ENCODE measurements at regions not wholly inside any gene's neighbourhood (a gene's known extent, or its start where the extent isn't known, plus 50 kb on each side); places are given as distances from the start of the nearest gene placed in this dataset.

DNA sequence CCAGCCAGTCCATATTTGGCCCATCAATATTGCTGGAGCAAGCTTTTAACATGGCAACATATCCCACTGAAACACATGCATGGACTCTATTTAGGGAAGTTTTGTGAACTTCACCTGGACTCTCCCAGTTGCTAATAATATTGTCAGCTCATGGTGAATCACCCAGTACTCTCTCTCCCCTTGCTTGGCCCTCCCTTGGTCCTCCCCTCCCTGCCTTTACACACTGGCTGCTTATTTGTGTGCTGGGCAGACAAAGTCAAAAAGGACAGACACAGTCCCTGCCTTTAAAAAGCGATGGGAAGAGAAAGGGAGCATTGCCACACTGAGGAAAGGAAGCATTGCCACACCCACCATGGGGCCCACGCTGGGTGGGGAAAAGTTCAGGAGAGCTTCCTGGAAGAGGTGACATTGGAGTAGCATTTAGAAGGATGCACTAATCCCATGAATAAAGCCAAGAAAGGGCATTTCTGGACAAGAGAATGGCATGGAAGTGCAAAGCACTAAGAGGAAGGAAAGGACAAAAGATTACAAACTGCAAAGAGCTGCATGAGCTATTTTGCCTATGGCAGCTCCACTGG lies 143.4 kb upstream of the EXOC2 start:
- H3K9me2 ChIP-seq (replicated peaks; ENCODE audit: insufficient read depth, low read length): no peaks in the 10 kb centered on the region
- H3K27me3 ChIP-seq (replicated peaks; ENCODE audit: insufficient read depth, low read length): no peaks in the 10 kb centered on the region
- H3K9me3 ChIP-seq (replicated peaks; ENCODE audit: insufficient read depth, low read length): no peaks in the 10 kb centered on the region
- 0 out of 2 replicates have a peak, but pooled peaks cover 9% of the 10 kb centered on the region for H3K4me1 ChIP-seq (ENCODE audit: low read length)
- DNase-seq: no peak
- H4K20me1 ChIP-seq (ENCODE audit: insufficient read depth, low read length): no peaks in the 10 kb centered on the region
- no peak overlapping the region for H3K4me2 ChIP-seq (ENCODE audit: low read depth, low read length)
- TF ChIP-seq EZH2 (optimal IDR thresholded peaks at IDR 0.05; ENCODE audit: low read depth, low read length) (no peak), EZH2phosphoT487 (IDR thresholded peaks at IDR 0.05; ENCODE audit: low read length) (no peak)
- TF ChIP-seq, protein P1, sequence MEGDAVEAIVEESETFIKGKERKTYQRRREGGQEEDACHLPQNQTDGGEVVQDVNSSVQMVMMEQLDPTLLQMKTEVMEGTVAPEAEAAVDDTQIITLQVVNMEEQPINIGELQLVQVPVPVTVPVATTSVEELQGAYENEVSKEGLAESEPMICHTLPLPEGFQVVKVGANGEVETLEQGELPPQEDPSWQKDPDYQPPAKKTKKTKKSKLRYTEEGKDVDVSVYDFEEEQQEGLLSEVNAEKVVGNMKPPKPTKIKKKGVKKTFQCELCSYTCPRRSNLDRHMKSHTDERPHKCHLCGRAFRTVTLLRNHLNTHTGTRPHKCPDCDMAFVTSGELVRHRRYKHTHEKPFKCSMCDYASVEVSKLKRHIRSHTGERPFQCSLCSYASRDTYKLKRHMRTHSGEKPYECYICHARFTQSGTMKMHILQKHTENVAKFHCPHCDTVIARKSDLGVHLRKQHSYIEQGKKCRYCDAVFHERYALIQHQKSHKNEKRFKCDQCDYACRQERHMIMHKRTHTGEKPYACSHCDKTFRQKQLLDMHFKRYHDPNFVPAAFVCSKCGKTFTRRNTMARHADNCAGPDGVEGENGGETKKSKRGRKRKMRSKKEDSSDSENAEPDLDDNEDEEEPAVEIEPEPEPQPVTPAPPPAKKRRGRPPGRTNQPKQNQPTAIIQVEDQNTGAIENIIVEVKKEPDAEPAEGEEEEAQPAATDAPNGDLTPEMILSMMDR (IDR thresholded peaks at IDR 0.05; ENCODE audit: low read length): no peak
- H3K79me2 ChIP-seq (ENCODE audit: low read length): no peaks in the 10 kb centered on the region
- no peaks in the 10 kb centered on the region; the same call in 1 of the 2 replicates for H3F3A ChIP-seq (ENCODE audit: insufficient read depth, low read length)
- no peak overlapping the region for H3K9ac ChIP-seq (ENCODE audit: low read length)
- no peak overlapping the region for H3K4me3 ChIP-seq (ENCODE audit: low read length)
- no peaks in the 10 kb centered on the region for H3K36me3 ChIP-seq (replicated peaks; ENCODE audit: insufficient read depth, low read length)
- H3K27ac ChIP-seq (ENCODE audit: low read length): no peak overlapping the region
- H2AFZ ChIP-seq (ENCODE audit: low read length): no peak overlapping the region

DNA sequence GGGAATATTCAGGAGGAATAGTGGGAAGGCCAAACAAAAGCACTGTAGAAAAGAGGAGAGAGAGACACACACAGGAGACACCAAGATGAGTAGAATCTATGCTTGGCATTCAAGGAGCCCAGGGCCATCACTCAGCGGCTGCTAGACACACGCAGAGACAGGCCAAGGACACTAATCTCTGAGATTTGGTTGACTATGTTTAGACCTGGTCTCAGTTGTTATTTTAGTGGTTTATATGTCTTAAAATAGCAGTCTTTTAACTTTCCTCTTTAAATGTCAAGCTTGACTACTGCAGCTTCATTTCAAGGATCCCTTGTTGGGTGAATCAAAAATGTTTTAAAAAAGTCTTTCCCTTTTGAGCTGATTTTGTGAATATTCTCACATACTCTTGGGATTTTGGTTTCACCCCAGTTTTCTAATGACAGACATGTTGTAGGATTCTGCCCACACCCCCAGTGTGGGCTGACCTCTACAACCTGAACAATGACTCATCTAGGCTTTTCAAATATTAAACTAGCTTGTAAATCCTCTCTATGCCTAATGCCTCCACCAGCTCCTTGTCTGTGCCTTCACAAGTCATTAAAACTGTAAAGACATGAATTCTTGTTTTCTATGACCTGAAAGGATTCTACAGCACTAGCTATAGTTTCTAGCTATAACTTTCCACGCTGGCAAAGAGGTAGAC lies 142.7 kb upstream of the EXOC2 start:
- no peaks in the 10 kb centered on the region; the same call in 1 of the 2 replicates for H3F3A ChIP-seq (ENCODE audit: insufficient read depth, low read length)
- DNase-seq: no peak
- no peaks in the 10 kb centered on the region for H4K20me1 ChIP-seq (ENCODE audit: insufficient read depth, low read length)
- no peak overlapping the region for H3K4me3 ChIP-seq (ENCODE audit: low read length)
- H3K27me3 ChIP-seq (replicated peaks; ENCODE audit: insufficient read depth, low read length): no peaks in the 10 kb centered on the region
- H3K4me2 ChIP-seq (ENCODE audit: low read depth, low read length): no peak overlapping the region
- H3K9me2 ChIP-seq (replicated peaks; ENCODE audit: insufficient read depth, low read length): no peaks in the 10 kb centered on the region
- 0 out of 2 replicates have a peak, but pooled peaks cover 9% of the 10 kb centered on the region for H3K4me1 ChIP-seq (ENCODE audit: low read length)
- H3K9me3 ChIP-seq (replicated peaks; ENCODE audit: insufficient read depth, low read length): no peaks in the 10 kb centered on the region
- no peak overlapping the region for H3K27ac ChIP-seq (ENCODE audit: low read length)
- no peaks in the 10 kb centered on the region for H3K36me3 ChIP-seq (replicated peaks; ENCODE audit: insufficient read depth, low read length)
- no peak overlapping the region for H2AFZ ChIP-seq (ENCODE audit: low read length)
- H3K79me2 ChIP-seq (ENCODE audit: low read length): no peaks in the 10 kb centered on the region
- no peak overlapping the region for H3K9ac ChIP-seq (ENCODE audit: low read length)
- TF ChIP-seq EZH2 (optimal IDR thresholded peaks at IDR 0.05; ENCODE audit: low read depth, low read length) (no peak), EZH2phosphoT487 (IDR thresholded peaks at IDR 0.05; ENCODE audit: low read length) (no peak)
- TF ChIP-seq, protein P1 (IDR thresholded peaks at IDR 0.05; ENCODE audit: low read length): no peak

- H3K27ac ChIP-seq (ENCODE audit: low read length): no peak overlapping the region
- H3K4me3 ChIP-seq (ENCODE audit: low read length): no peak overlapping the region
- H4K20me1 ChIP-seq (ENCODE audit: insufficient read depth, low read length): no peaks in the 10 kb centered on the region
- 0 out of 2 replicates have a peak, but pooled peaks cover 9% of the 10 kb centered on the region for H3K4me1 ChIP-seq (ENCODE audit: low read length)
- H3K4me2 ChIP-seq (ENCODE audit: low read depth, low read length): no peak overlapping the region
- no peaks in the 10 kb centered on the region for H3K79me2 ChIP-seq (ENCODE audit: low read length)
- no peaks in the 10 kb centered on the region for H3K9me2 ChIP-seq (replicated peaks; ENCODE audit: insufficient read depth, low read length)
- H2AFZ ChIP-seq (ENCODE audit: low read length): no peak overlapping the region
- no peak for DNase-seq
- no peaks in the 10 kb centered on the region for H3K27me3 ChIP-seq (replicated peaks; ENCODE audit: insufficient read depth, low read length)
- H3F3A ChIP-seq (ENCODE audit: insufficient read depth, low read length): no peaks in the 10 kb centered on the region; the same call in 1 of the 2 replicates
- H3K9ac ChIP-seq (ENCODE audit: low read length): no peak overlapping the region
- no peak for TF ChIP-seq EZH2 (optimal IDR thresholded peaks at IDR 0.05; ENCODE audit: low read depth, low read length)
- TF ChIP-seq EZH2phosphoT487 (IDR thresholded peaks at IDR 0.05; ENCODE audit: low read length): no peak
- TF ChIP-seq, protein P1 (IDR thresholded peaks at IDR 0.05; ENCODE audit: low read length): no peak
- no peaks in the 10 kb centered on the region for H3K36me3 ChIP-seq (replicated peaks; ENCODE audit: insufficient read depth, low read length)
- H3K9me3 ChIP-seq (replicated peaks; ENCODE audit: insufficient read depth, low read length): no peaks in the 10 kb centered on the region
Observed at GRCh38 chr6:834866-835265, 141.9 kb upstream of the EXOC2 start.

Measured in MM.1S (cell line).